H1 (cell line): ENCODE measurements at regions not wholly inside any gene's neighbourhood (a gene's known extent, or its start where the extent isn't known, plus 50 kb on each side); places are given as distances from the start of the nearest gene placed in this dataset.

ENCODE experiments used
- CTCF ChIA-PET: fragments of 300-600 bp; sonication (Branson Sonifier 250); formaldehyde crosslinking; loops from one replicate; lab custom pipeline; 2021; ENCODE audit not compliant: partially characterized antibody; lab: Charles Lee
- POLR2A ChIA-PET: fragments of 300-600 bp; sonication (Branson Sonifier 250); formaldehyde crosslinking; loops from one replicate; lab custom pipeline; 2021; ENCODE audit warnings: inconsistent platforms; ENCODE audit not compliant: partially characterized antibody; lab: Charles Lee
- DNase-seq, 2 experiments: peaks; one replicate each; pipeline versions ENCODE4 v3.0.0 to v3.0.0-alpha.2; 2010 to 2022; ENCODE audit warnings: low spot score in 2 of 2, low read depth in 1 of 2, mixed read lengths in 1 of 2
- FAIRE-seq: peaks from 2 replicates; lab custom pipeline; 2011; peaks lifted over from hg19 to GRCh38; lab: Jason Lieb, UNC
- H2AFZ ChIP-seq: 2 replicates; pipeline ENCODE4 v1.8.1; 2012; ENCODE audit warnings: low read length, inconsistent platforms
- H2AK5ac ChIP-seq: 2 replicates; pipeline ENCODE4 v1.6.1; 2013; ENCODE audit warnings: low read depth, low read length
- H2BK120ac ChIP-seq: replicated peaks from 2 replicates; pipeline ENCODE3; 2013; ENCODE audit warnings: low read depth, low read length, inconsistent platforms
- H2BK12ac ChIP-seq: 2 replicates; pipeline ENCODE4 v1.6.1; 2013; ENCODE audit warnings: low read depth, low read length
- H2BK15ac ChIP-seq: 2 replicates; pipeline ENCODE4 v1.6.1; 2013; ENCODE audit warnings: low read length
- H2BK20ac ChIP-seq: 2 replicates; pipeline ENCODE4 v1.6.1; 2013; ENCODE audit warnings: low read length
- H2BK5ac ChIP-seq: 2 replicates; pipeline ENCODE4 v1.6.1; 2013; ENCODE audit warnings: low read depth, low read length
- H3K14ac ChIP-seq: 2 replicates; pipeline ENCODE4 v1.6.1; 2013; ENCODE audit warnings: inconsistent platforms; ENCODE audit not compliant: insufficient read length
- H3K18ac ChIP-seq: 2 replicates; pipeline ENCODE4 v1.6.1; 2013; ENCODE audit warnings: low read length; ENCODE audit errors: extremely low read depth
- H3K23ac ChIP-seq: 2 replicates; pipeline ENCODE4 v1.6.1; 2013; ENCODE audit warnings: inconsistent platforms; ENCODE audit not compliant: insufficient read length
- H3K23me2 ChIP-seq: 2 replicates; pipeline ENCODE4 v1.6.1; 2013; ENCODE audit warnings: low read depth, low read length
- H3K27ac ChIP-seq: 2 replicates; pipeline ENCODE4 v1.6.1; 2011; ENCODE audit warnings: low read depth, low read length, inconsistent platforms
- H3K27me3 ChIP-seq, 4 experiments: replicated peaks in 1 of 4; 1 replicate in 1 of 4; 2 replicates in 3 of 4; pipeline versions ENCODE4 v1.6.1 to v1.8.1; 2011 to 2013; ENCODE audit warnings: low read length in 3 of 4, mild to moderate bottlenecking in 3 of 4, inconsistent platforms in 2 of 4, mixed read lengths in 2 of 4, moderate library complexity in 1 of 4; ENCODE audit not compliant: control insufficient read depth in 3 of 4, insufficient read depth in 3 of 4; ENCODE audit errors: extremely low read depth in 1 of 4
- H3K36me3 ChIP-seq, 4 experiments: 2 replicates each; pipeline versions ENCODE4 v1.6.1 to v1.8.1; 2011 to 2013; ENCODE audit warnings: mild to moderate bottlenecking in 4 of 4, low read length in 3 of 4, moderate library complexity in 2 of 4, control low read depth in 1 of 4, inconsistent platforms in 1 of 4; ENCODE audit not compliant: insufficient read depth in 4 of 4, control insufficient read depth in 2 of 4
- H3K4ac ChIP-seq: replicated peaks from 2 replicates; pipeline ENCODE3; 2013; ENCODE audit warnings: low read length, low read depth, mixed read lengths, inconsistent platforms; ENCODE audit not compliant: insufficient read length
- H3K4me1 ChIP-seq, 4 experiments: replicated peaks in 1 of 4; 1 replicate in 1 of 4; 2 replicates in 3 of 4; pipeline versions ENCODE4 v1.6.1 to v1.8.1; 2011 to 2013; ENCODE audit warnings: low read length in 3 of 4, inconsistent platforms in 2 of 4, mixed read lengths in 1 of 4; ENCODE audit not compliant: insufficient read depth in 4 of 4, control insufficient read depth in 3 of 4
- H3K4me2 ChIP-seq, 2 experiments: 2 replicates each; pipeline versions ENCODE4 v1.6.1 to v1.8.1; 2011 to 2013; ENCODE audit warnings: low read depth in 2 of 2, low read length in 2 of 2, control low read depth in 1 of 2, inconsistent platforms in 1 of 2, mild to moderate bottlenecking in 1 of 2; ENCODE audit not compliant: insufficient read depth in 1 of 2
- H3K4me3 ChIP-seq, 4 experiments: fragments of 200-600, 300-600 bp in 1 of 4; sonication (generic), shearing (Covaris generic), sonication (Bioruptor Twin) in 1 of 4; 2 replicates each; pipeline versions ENCODE4 v1.5.1 to v1.8.1; 2011 to 2016; ENCODE audit warnings: low read length in 4 of 4, low read depth in 3 of 4, control low read depth in 2 of 4, inconsistent platforms in 2 of 4, mild to moderate bottlenecking in 2 of 4, mixed read lengths in 1 of 4, moderate library complexity in 1 of 4; ENCODE audit not compliant: insufficient read depth in 2 of 4; ENCODE audit errors: extremely low read depth in 1 of 4
- H3K56ac ChIP-seq: replicated peaks from 2 replicates; pipeline ENCODE3; 2013; ENCODE audit warnings: low read depth, mild to moderate bottlenecking, mixed read lengths, low read length, inconsistent platforms; ENCODE audit not compliant: insufficient read length
- H3K79me1 ChIP-seq: 2 replicates; pipeline ENCODE4 v1.6.1; 2013; ENCODE audit warnings: low read depth, low read length, control low read depth
- H3K79me2 ChIP-seq, 2 experiments: 2 replicates each; pipeline versions ENCODE4 v1.6.1 to v1.8.1; 2012 to 2013; ENCODE audit warnings: low read length in 2 of 2, mild to moderate bottlenecking in 2 of 2, inconsistent platforms in 1 of 2; ENCODE audit not compliant: insufficient read depth in 2 of 2, control insufficient read depth in 1 of 2
- H3K9ac ChIP-seq, 4 experiments: replicated peaks in 1 of 4; 1 replicate in 1 of 4; 2 replicates in 3 of 4; pipeline versions ENCODE4 v1.6.1 to v1.8.1; 2011 to 2013; ENCODE audit warnings: low read depth in 3 of 4, low read length in 3 of 4, control low read depth in 2 of 4, mild to moderate bottlenecking in 2 of 4, moderate library complexity in 2 of 4, inconsistent platforms in 1 of 4; ENCODE audit errors: extremely low read depth in 1 of 4
- H3K9me3 ChIP-seq, 2 experiments: 2 replicates each; pipeline versions ENCODE4 v1.6.1 to v1.8.1; 2012 to 2013; ENCODE audit warnings: mild to moderate bottlenecking in 2 of 2, moderate library complexity in 2 of 2, control low read depth in 1 of 2, inconsistent platforms in 1 of 2, low read depth in 1 of 2, low read length in 1 of 2, mixed read lengths in 1 of 2; ENCODE audit not compliant: insufficient read depth in 2 of 2
- H4K20me1 ChIP-seq, 2 experiments: replicated peaks in 1 of 2; 2 replicates each; pipeline versions ENCODE3 to v1.8.1; 2011 to 2013; ENCODE audit warnings: inconsistent platforms in 2 of 2, low read length in 2 of 2, mild to moderate bottlenecking in 1 of 2; ENCODE audit not compliant: insufficient read depth in 2 of 2, control insufficient read depth in 1 of 2
- H4K5ac ChIP-seq: 2 replicates; pipeline ENCODE4 v1.6.1; 2013; ENCODE audit warnings: low read length, low read depth, mixed read lengths, inconsistent platforms; ENCODE audit not compliant: insufficient read length
- H4K8ac ChIP-seq: 2 replicates; pipeline ENCODE4 v1.8.0; 2013; ENCODE audit warnings: mild to moderate bottlenecking, moderate library complexity, low read length, inconsistent platforms; ENCODE audit not compliant: insufficient read depth; ENCODE audit errors: extremely low read depth
- H4K91ac ChIP-seq: replicated peaks from 2 replicates; pipeline ENCODE3; 2013; ENCODE audit warnings: low read length, mixed read lengths, inconsistent platforms; ENCODE audit not compliant: insufficient read length
- CTCF ChIP-seq, 3 experiments: IDR thresholded peaks; 1 replicate in 2 of 3; 2 replicates in 1 of 3; pipeline versions ENCODE4 v1.5.1 to v1.6.1; 2011; ENCODE audit warnings: low read length in 3 of 3, mild to moderate bottlenecking in 3 of 3, inconsistent platforms in 2 of 3, low read depth in 1 of 3, moderate library complexity in 1 of 3; ENCODE audit not compliant: insufficient read depth in 1 of 3; ENCODE audit errors: control extremely low read depth in 1 of 3
- KDM4A ChIP-seq: IDR thresholded peaks from one replicate; pipeline ENCODE4 v1.7.1; 2012; ENCODE audit warnings: low read depth, mild to moderate bottlenecking, moderate library complexity, low read length, inconsistent platforms; ENCODE audit not compliant: severe bottlenecking
- POLR2AphosphoS5 ChIP-seq: IDR thresholded peaks from 2 replicates; pipeline ENCODE4 v1.6.1; 2011; ENCODE audit warnings: low read depth, low read length
- SP1 ChIP-seq: IDR thresholded peaks from 2 replicates; pipeline ENCODE4 v1.6.1; 2011; ENCODE audit warnings: low read depth, low read length
- SP2 ChIP-seq: IDR thresholded peaks from 2 replicates; pipeline ENCODE4 v1.6.1; 2012; ENCODE audit warnings: mild to moderate bottlenecking, low read length, inconsistent platforms
- WGBS, 2 experiments: shearing (Covaris generic) in 1 of 2; methylation state at CpG; one replicate each; pipeline versions ENCODE4 v1.1.6 to v1.1.7; 2013 to 2015; ENCODE audit warnings: low lambda C conversion rate in 2 of 2, mixed read lengths in 2 of 2, inconsistent platforms in 1 of 2, low coverage in 1 of 2, missing lambda C conversion rate in 1 of 2; ENCODE audit not compliant: insufficient replicate concordance in 2 of 2, insufficient coverage in 1 of 2, insufficient read length in 1 of 2; ENCODE audit errors: extremely low coverage in 1 of 2, missing lambda C conversion rate in 1 of 2; 5-methylcytosine and 5-hydroxymethylcytosine counted together

GRCh38 chr2:204282081-204282480, 263.2 kb upstream of the PARD3B start:
- TF ChIP-seq SP2 (no peak), SP1 (no peak), KDM4A (no peak), CTCF (IDR thresholded peaks at IDR 0.05; ENCODE audit: control extremely low read depth in 1 of 3, insufficient read depth in 1 of 3, low read depth in 1 of 3, low read length in 3 of 3) (peak in 1 of 3 experiments; percentile 23; a peak in 1 of 4 replicates), POLR2AphosphoS5 (no peak)
- TF ChIP-seq, all 59 proteins: peak for 1
- WGBS, 2 experiments = 38% methylated on average over 3 of the region's 3 CpGs; no CpG with 5 or more reads in 1 of the 2 experiments
- H3K4me3 ChIP-seq = peak overlapping the region in 1 of 4 experiments; percentile 17; a peak in 1 of 8 replicates
- H3K79me2 ChIP-seq = no peaks in the 10 kb centered on the region
- H3K18ac ChIP-seq = peak overlapping the region; percentile 64; the same call in 1 of the 2 replicates
- no peak overlapping the region for H3K9ac ChIP-seq
- peak overlapping the region; percentile 75 for H2BK120ac ChIP-seq
- no peaks in the 10 kb centered on the region for H3K23me2 ChIP-seq
- no peaks in the 10 kb centered on the region; a peak in 1 of 8 replicates for H3K36me3 ChIP-seq
- H2BK5ac ChIP-seq = peak overlapping the region; percentile 76; the same call in 1 of the 2 replicates
- no peak overlapping the region for H4K8ac ChIP-seq
- no peak overlapping the region for H2BK15ac ChIP-seq
- H2BK20ac ChIP-seq = peak overlapping the region; percentile 15
- H3K79me1 ChIP-seq = no peaks in the 10 kb centered on the region
- H3K23ac ChIP-seq = no peak overlapping the region
- H4K5ac ChIP-seq = peak overlapping the region; percentile 31
- FAIRE-seq (no peak), DNase-seq (no peak)
- H3K56ac ChIP-seq = peak overlapping the region; percentile 24
- peaks cover 4 to 16% (median 14%) of the 10 kb centered on the region in 4 experiments; a peak in 5 of 7 replicates for H3K4me1 ChIP-seq
- CTCF ChIA-PET = interaction anchor here (0.7 to 3.3 kb wide), 4 partner anchors 17 to 293 kb away, joined by 3 to 17 read pairs (median 4); no protein-coding TSS in a partner anchor
- H3K14ac ChIP-seq = no peak overlapping the region
- H3K9me3 ChIP-seq = no peaks in the 10 kb centered on the region
- H3K27me3 ChIP-seq = peaks cover 0 to 3% (median 0%) of the 10 kb centered on the region in 4 experiments; a peak in 3 of 7 replicates
- no peak overlapping the region for H2AFZ ChIP-seq
- POLR2A ChIA-PET = interaction anchor here (0.7 kb wide), 1 partner anchor 311 kb away, joined by 3 read pairs; no protein-coding TSS in a partner anchor
- peak overlapping the region; percentile 82 for H4K91ac ChIP-seq
- 0 out of 2 replicates have a peak overlapping the region, but pooled peaks have one; percentile 47 for H3K27ac ChIP-seq
- H4K20me1 ChIP-seq = no peaks in the 10 kb centered on the region
- no peak overlapping the region for H2AK5ac ChIP-seq
- H2BK12ac ChIP-seq = peak overlapping the region; percentile 78; the same call in 1 of the 2 replicates
- H3K4me2 ChIP-seq = peak overlapping the region; percentile 17 to 46; a peak in 3 of 4 replicates
- H3K4ac ChIP-seq = no peak overlapping the region
